GM10248 (cell line): ENCODE measurements at regions not wholly inside any gene's neighbourhood (a gene's known extent, or its start where the extent isn't known, plus 50 kb on each side); places are given as distances from the start of the nearest gene placed in this dataset.
"Not testable (repeated sequence)": the region's sequence is repeated elsewhere in the genome, so short reads cannot be mapped to it uniquely, and the experiment has no call there.

Experiments used
- CTCF ChIA-PET: fragments of 300-600 bp; sonication (Branson Sonifier 250); formaldehyde crosslinking; extraction: SDS; loops from one replicate; lab custom pipeline; 2021; ENCODE audit warnings: antibody characterized with exemption; lab: Yijun Ruan, JAX
- POLR2A ChIA-PET: fragments of 350-650 bp; sonication (Branson Sonifier 250); formaldehyde crosslinking; extraction: SDS; loops from one replicate; lab custom pipeline; 2020; ENCODE audit warnings: antibody characterized with exemption; lab: Yijun Ruan, JAX
- DNase-seq: peaks from one replicate; pipeline ENCODE4 v3.0.0; 2012; ENCODE audit errors: extremely low spot score
- TF ChIP-seq, protein P1 (sequence below): IDR thresholded peaks from 2 replicates; pipeline ENCODE4 v1.5.1; 2012; ENCODE audit warnings: mild to moderate bottlenecking, low read depth; ENCODE audit errors: extremely low read depth, missing control alignments, control extremely low read depth

DNA sequence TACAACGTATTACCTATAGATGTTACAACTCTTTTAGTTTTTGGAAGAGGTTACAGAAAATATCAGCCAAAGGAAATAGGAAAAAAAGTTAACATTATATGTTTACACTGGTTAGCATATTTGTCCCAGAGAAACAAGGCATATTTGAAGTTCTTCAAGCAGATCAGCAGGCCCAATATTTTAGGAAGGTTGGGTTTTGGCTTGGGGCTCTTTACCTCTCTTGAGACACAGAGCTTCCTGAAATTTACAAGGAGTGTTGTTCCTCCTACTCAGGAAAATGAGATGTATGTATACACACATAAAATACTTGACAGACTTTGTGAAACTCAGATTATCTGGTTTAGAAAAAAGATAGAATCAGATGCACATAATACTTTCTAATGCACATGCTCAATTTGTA is 323.6 kb downstream of the HGF start:
- TF ChIP-seq, protein P1, sequence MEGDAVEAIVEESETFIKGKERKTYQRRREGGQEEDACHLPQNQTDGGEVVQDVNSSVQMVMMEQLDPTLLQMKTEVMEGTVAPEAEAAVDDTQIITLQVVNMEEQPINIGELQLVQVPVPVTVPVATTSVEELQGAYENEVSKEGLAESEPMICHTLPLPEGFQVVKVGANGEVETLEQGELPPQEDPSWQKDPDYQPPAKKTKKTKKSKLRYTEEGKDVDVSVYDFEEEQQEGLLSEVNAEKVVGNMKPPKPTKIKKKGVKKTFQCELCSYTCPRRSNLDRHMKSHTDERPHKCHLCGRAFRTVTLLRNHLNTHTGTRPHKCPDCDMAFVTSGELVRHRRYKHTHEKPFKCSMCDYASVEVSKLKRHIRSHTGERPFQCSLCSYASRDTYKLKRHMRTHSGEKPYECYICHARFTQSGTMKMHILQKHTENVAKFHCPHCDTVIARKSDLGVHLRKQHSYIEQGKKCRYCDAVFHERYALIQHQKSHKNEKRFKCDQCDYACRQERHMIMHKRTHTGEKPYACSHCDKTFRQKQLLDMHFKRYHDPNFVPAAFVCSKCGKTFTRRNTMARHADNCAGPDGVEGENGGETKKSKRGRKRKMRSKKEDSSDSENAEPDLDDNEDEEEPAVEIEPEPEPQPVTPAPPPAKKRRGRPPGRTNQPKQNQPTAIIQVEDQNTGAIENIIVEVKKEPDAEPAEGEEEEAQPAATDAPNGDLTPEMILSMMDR = no peak
- CTCF ChIA-PET = no interaction called here
- POLR2A ChIA-PET = no interaction called here

DNA sequence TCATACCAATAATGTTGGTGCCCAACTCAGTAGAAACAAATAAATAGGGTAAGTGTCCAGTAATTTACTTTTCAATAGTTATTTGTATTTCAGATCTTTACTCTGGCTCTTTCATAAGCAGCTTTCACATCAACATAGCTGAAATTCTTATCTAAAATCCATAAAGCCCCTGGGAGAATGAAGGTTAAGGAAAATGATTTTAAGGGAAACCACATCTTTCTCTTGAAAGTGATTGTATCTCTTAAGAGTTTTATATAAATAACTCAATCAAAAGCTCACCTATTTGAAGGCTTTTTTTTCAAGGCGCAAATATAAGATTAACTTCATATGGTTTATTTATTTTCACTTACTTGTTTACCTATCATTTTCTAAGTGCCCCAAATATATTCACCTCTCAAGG is 324.4 kb downstream of the HGF start:
- TF ChIP-seq, protein P1 = no peak
- POLR2A ChIA-PET = no interaction called here
- CTCF ChIA-PET = interaction anchor here (1.0 kb wide), 1 partner anchor 17 kb away, joined by 3 read pairs; no protein-coding TSS in a partner anchor
- no peak for DNase-seq

More for the DNA sequence above, 323.6 kb downstream of the HGF start:
- DNase-seq = no peak

DNA sequence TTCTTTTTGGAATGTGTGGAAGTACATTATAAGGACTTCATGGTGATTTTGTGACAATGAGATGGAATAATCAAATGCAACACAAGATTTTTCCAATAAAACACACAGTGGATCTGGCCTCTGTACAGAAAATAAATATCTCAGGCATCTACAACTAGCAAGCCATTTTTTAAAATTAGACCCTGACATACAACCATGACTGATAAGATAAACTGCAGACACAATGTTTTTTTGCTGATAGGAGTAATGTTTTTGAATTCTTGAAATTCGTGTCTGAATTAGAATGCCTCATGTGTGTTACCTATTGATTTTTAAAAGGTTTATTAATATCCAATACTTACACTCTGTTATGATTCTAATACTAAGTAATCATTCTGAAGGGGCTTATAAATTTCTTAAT is 328.1 kb downstream of the HGF start:
- ChIA-PET CTCF (interaction anchor here (1.1 kb wide), 1 partner anchor 27 kb away, joined by 3 read pairs; no protein-coding TSS in a partner anchor), POLR2A (no interaction called here)
- DNase-seq = no peak
- TF ChIP-seq, protein P1 = no peak

DNA sequence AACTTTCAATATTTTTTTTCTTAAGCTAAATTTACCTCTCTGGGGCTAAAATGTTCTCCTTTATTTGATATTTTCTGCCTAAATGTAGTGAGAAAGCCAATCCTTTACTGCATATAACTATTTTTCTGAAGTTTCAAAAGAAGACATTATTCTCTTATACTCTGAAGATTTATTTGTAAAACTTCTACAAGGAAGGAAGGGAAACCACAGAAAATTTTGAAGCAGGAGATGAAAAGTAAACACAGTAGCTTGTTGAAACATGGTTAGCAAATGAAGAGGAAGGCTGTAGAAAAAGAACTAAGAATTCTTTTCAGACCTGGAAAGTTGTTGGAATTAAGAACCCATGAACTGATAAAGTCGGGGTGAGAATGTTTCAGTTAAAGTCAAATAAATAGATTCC is 330.3 kb downstream of the HGF start:
- CTCF ChIA-PET = no interaction called here
- DNase-seq = no peak
- POLR2A ChIA-PET = no interaction called here
- TF ChIP-seq, protein P1 = no peak

DNA sequence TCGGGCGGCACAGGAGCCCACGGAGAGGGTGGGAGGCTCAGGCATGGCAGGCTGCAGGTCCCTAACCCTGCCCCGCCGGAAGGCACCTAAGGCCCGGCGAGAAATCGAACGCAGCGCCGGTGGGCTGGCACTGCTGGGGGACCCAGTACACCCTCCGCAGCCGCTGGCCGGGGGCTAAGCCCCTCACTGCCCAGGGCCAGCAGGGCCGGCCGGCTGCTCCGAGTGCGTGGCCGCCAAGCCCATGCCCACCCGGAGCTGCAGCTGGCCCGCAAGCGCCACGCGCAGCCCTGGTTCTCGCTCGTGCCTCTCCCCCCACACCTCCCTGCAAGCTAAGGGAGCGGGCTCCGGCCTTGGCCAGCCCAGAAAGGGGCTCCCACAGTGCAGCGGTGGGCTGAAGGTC is 332.7 kb downstream of the HGF start:
- DNase-seq, CTCF ChIA-PET, POLR2A ChIA-PET: not testable (repeated sequence)

DNA sequence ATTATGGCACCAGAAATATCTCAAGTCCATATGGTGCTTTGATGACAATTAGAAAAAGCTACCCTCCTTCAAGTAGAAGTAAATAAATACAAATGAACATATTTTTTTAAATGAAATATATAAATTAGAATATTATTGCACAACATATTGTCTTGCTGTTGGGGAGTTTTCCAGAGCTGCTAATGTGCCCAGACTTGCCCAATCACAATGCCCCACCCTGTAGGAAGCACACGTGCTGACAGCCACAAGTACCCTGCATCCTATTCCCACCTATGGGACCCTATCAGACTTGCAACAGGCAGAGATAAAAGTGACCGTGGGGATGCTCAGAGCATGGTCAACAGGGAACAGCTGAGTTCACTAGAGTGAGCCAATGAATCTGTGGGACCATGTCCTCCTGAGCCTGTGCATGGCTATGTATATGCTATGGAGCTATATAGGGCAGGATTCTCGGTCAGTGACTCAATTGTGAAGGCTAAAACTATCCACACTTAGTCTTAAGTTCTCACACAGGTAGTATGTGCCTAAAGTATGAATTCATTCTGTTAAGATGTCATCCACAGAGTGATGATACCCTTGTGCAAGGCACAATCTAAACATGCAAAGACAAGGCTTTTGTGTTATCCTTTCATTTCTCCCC is 336.0 kb downstream of the HGF start:
- CTCF ChIA-PET = interaction anchor here (1.1 to 2.0 kb wide), 3 partner anchors 11 to 36 kb away, joined by 3 to 4 read pairs (median 3); no protein-coding TSS in a partner anchor
- TF ChIP-seq, protein P1 = no peak
- DNase-seq = no peak
- POLR2A ChIA-PET = no interaction called here

DNA sequence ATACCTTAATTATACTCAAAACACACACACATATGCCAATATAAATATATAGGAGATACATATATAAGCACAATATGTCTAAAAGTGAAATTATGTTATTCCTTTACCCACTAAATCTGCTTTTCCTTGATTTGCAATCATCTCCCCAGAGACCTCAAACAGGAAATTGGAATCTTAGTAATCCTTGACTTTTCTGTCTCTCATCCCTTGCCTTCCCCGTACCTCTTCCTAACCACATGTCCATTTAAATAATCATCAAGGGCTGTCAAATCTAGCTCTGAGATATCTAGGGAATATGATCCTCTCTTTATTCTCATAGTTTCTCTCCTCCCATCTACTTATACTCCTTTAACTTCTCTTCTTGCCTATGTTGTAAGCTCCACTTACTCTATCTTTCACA is 336.6 kb downstream of the HGF start:
- ChIA-PET CTCF (interaction anchor here (1.1 to 2.0 kb wide), 3 partner anchors 11 to 37 kb away, joined by 3 to 4 read pairs (median 3); no protein-coding TSS in a partner anchor), POLR2A (no interaction called here)
- TF ChIP-seq, protein P1 = no peak
- no peak for DNase-seq
